ES-I3 (cell line): ENCODE measurements at regions not wholly inside any gene's neighbourhood (a gene's known extent, or its start where the extent isn't known, plus 50 kb on each side); places are given as distances from the start of the nearest gene placed in this dataset.
"Not testable (repeated sequence)": the region's sequence is repeated elsewhere in the genome, so short reads cannot be mapped to it uniquely, and the experiment has no call there.

Experiments
- H3K36me3 ChIP-seq: 2 replicates; pipeline ENCODE4 v1.6.1; 2013; ENCODE audit warnings: mild to moderate bottlenecking, low read length, control low read depth, moderate library complexity; ENCODE audit not compliant: insufficient read depth
- H3K4me1 ChIP-seq: 2 replicates; pipeline ENCODE4 v1.6.1; 2013; ENCODE audit warnings: mild to moderate bottlenecking, control low read depth, low read length; ENCODE audit not compliant: insufficient read depth
- H3K9ac ChIP-seq: 2 replicates; pipeline ENCODE4 v1.6.1; 2013; ENCODE audit warnings: low read depth, mild to moderate bottlenecking, low read length, moderate library complexity
- H3K9me3 ChIP-seq: 2 replicates; pipeline ENCODE4 v1.6.1; 2013; ENCODE audit warnings: mild to moderate bottlenecking, low read length, moderate library complexity; ENCODE audit not compliant: control insufficient read depth, insufficient read depth

GRCh38 chr12:84502180-84502860 is 410.3 kb downstream of the SLC6A15 start:
- no peaks in the 10 kb centered on the region for H3K4me1 ChIP-seq
- no peaks in the 10 kb centered on the region for H3K36me3 ChIP-seq
- H3K9me3 ChIP-seq: no peaks in the 10 kb centered on the region
- H3K9ac ChIP-seq: no peak overlapping the region

GRCh38 chr12:84497819-84498218 is 414.8 kb downstream of the SLC6A15 start:
- Histone ChIP-seq H3K9ac (no peak overlapping the region), H3K9me3 (no peaks in the 10 kb centered on the region), H3K36me3 (no peaks in the 10 kb centered on the region), H3K4me1 (no peaks in the 10 kb centered on the region)

DNA sequence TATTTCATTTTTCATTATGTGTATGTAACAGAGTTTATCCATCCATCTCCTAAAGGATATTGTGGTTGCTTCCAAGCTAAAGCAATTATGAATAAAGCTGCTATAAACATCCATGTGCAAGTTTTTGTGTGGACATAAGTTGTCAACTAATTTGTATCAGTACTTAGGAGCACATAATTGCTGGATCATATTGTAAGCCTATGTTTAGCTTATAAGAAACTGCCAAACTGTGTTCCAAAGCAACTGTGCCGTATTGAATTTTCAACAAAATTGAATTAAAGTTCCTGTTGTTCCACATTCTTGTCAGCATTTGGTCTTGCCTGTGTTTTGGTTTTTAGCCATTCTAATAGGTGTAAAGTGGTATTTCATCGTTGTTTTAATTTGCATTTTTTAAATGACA is 416.9 kb downstream of the SLC6A15 start:
- no peaks in the 10 kb centered on the region for H3K36me3 ChIP-seq
- no peaks in the 10 kb centered on the region; the same call in 1 of the 2 replicates for H3K4me1 ChIP-seq
- no peak overlapping the region for H3K9ac ChIP-seq
- H3K9me3 ChIP-seq: no peaks in the 10 kb centered on the region

DNA sequence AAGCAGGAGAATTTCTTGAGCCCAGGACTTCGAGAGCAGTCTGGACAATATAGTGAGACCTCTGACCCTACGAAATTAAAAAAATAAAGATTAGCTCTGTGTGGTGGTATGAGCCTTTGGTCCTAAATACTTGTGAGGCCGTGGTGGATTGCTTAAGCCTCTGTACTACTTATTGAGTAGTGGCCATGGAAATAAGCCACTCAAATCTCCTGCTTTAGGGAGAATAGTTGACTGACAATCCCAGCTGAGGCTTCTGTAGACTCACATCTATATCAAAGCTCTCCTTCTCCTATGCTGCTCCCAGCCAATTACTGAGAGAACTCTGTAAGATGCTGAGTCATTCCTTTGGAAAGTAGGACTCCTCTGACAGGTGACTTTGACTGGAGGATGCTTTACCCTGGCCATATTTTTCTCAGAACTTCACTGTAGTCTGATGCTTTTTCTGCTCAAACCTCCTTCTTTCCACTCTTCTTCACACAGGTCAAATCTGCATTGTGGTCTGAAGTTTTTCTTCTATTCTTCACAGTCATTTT is 420.2 kb downstream of the SLC6A15 start:
- no peaks in the 10 kb centered on the region; the same call in 1 of the 2 replicates for H3K4me1 ChIP-seq
- no peaks in the 10 kb centered on the region for H3K9me3 ChIP-seq
- no peak overlapping the region for H3K9ac ChIP-seq

GRCh38 chr12:84484798-84485197 is 427.8 kb downstream of the SLC6A15 start:
- Histone ChIP-seq H3K4me1 (no peaks in the 10 kb centered on the region), H3K9ac (no peak overlapping the region), H3K9me3 (no peaks in the 10 kb centered on the region), H3K36me3 (no peaks in the 10 kb centered on the region)

More for the DNA sequence above, 420.2 kb downstream of the SLC6A15 start:
- no peaks in the 10 kb centered on the region for H3K36me3 ChIP-seq

- Histone ChIP-seq H3K9me3 (no peaks in the 10 kb centered on the region), H3K36me3 (no peaks in the 10 kb centered on the region), H3K9ac (no peak overlapping the region), H3K4me1 (no peaks in the 10 kb centered on the region)
Observed at GRCh38 chr12:84480803-84481202, 431.8 kb downstream of the SLC6A15 start.

GRCh38 chr12:84470361-84470760 is 442.2 kb downstream of the SLC6A15 start:
- H3K9ac ChIP-seq: no peak overlapping the region
- H3K9me3 ChIP-seq: no peaks in the 10 kb centered on the region
- no peaks in the 10 kb centered on the region for H3K4me1 ChIP-seq
- no peaks in the 10 kb centered on the region for H3K36me3 ChIP-seq

DNA sequence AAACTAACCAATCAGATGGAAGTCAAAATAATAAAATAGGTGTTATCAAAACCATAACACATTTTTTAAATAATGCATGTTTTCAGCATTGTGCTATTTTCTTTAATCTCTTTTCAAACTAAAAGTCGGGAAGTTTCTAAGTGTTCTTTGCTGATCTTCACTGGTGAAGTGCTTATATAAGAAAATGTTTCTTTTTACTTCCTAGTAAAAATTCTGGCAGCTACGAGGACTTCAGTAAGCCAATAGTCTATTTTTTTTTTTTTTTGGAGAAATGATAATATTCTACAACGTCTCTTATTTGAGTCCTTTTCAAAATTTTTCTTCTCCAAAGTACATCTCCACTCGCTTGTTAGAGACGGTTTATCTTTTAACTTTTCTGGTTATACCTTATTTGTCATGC is 448.0 kb downstream of the SLC6A15 start:
- no peaks in the 10 kb centered on the region for H3K4me1 ChIP-seq
- H3K36me3 ChIP-seq: no peaks in the 10 kb centered on the region
- no peak overlapping the region for H3K9ac ChIP-seq
- H3K9me3 ChIP-seq: no peaks in the 10 kb centered on the region

- Histone ChIP-seq H3K9me3 (no peaks in the 10 kb centered on the region), H3K9ac (no peak overlapping the region), H3K4me1 (no peaks in the 10 kb centered on the region), H3K36me3 (no peaks in the 10 kb centered on the region)
Observed at GRCh38 chr12:84463741-84464495, 448.7 kb downstream of the SLC6A15 start.

DNA sequence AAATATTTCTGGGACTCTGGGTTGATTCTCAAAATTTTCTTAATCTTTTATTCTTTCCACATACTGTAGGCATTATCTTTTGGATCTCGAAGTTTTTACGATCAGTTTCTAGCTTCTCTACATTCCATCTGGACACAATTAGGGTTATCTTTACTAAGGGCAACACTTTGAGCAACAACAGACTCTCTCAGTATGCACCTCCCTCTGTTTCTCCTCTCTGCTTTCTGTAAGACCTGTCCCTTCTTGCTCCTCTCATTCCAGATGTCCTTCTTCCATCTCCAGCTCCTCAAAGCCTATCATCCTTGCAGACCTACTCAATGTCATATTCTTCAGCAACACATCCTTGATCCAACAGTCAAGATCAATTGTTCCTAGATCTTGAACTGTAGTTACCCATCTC is 457.0 kb downstream of the SLC6A15 start:
- H3K9ac ChIP-seq: no peak overlapping the region
- no peaks in the 10 kb centered on the region for H3K36me3 ChIP-seq
- no peaks in the 10 kb centered on the region for H3K9me3 ChIP-seq
- H3K4me1 ChIP-seq: no peaks in the 10 kb centered on the region

DNA sequence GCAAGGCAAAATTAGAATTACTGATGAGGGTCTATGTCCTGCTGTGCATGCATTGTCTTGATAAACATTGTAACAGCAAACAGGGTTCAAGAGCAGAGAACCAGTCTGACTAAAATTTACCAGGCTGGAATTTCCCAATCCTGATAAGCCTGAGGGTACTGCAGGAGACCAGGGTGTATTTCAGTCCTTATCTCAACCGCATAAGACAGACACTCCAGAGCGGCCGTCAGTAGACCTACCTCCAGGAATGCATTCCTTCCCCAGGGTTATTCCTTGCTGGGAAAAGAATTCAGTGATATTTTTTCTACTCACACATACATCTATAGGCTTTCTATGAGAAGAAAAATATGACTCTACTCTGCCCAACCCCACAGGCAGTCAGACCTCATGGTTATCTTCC is 466.1 kb downstream of the SLC6A15 start:
- H3K9me3 ChIP-seq, H3K9ac ChIP-seq, H3K36me3 ChIP-seq, H3K4me1 ChIP-seq: not testable (repeated sequence)

DNA sequence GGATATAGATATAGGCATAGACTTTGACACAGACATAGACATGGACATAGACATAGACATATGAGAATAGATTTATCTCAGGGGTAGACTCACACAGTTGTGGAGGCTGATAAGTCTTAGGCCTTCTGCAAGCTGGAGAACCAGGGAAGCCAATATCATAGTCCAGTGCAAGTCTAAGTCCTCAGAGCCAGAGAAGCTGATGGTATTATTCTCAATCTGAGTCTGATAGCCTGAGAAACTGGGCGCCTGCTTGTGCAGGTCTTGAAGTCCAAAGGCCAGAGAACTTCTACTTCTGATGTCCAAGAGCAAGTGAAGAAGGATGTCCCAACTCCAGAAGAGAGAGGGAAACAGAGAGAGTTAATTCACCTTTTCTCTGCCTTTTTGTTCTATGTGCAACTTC is 476.5 kb downstream of the SLC6A15 start:
- Histone ChIP-seq H3K36me3 (no peaks in the 10 kb centered on the region), H3K4me1 (no peaks in the 10 kb centered on the region), H3K9me3 (no peaks in the 10 kb centered on the region), H3K9ac (no peak overlapping the region)

DNA sequence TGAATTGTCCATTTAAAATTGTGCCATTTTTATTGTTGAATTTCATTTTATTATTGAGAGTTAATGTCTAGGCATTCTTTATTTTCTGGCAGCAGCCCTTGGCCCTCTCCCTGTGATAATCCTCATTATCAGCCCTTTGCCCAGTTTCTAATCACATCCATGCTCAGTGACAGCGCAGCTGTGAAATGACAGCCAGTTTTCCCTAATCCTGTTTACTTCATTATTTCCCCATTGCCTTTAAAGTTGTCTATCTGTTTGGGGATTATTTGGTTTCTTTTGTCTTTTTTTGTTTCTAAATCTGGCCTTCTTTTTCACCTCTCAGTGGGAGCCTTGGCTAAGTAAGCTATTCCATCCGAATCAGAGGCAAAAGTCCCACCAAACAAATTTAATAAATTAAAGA is 476.9 kb downstream of the SLC6A15 start:
- Histone ChIP-seq H3K9ac (no peak overlapping the region), H3K4me1 (no peaks in the 10 kb centered on the region), H3K9me3 (no peaks in the 10 kb centered on the region), H3K36me3 (no peaks in the 10 kb centered on the region)

GRCh38 chr12:84422340-84422739 is 490.3 kb downstream of the SLC6A15 start:
- Histone ChIP-seq H3K9ac (no peak overlapping the region), H3K4me1 (no peaks in the 10 kb centered on the region), H3K36me3 (no peaks in the 10 kb centered on the region), H3K9me3 (no peaks in the 10 kb centered on the region)

GRCh38 chr12:84421103-84421502 is 491.5 kb downstream of the SLC6A15 start:
- Histone ChIP-seq H3K9ac (no peak overlapping the region), H3K36me3 (no peaks in the 10 kb centered on the region), H3K9me3 (no peaks in the 10 kb centered on the region), H3K4me1 (no peaks in the 10 kb centered on the region)
